NB4 (cell line): ENCODE measurements at regions not wholly inside any gene's neighbourhood (a gene's known extent, or its start where the extent isn't known, plus 50 kb on each side); places are given as distances from the start of the nearest gene placed in this dataset.

ENCODE experiments used
- DNase-seq: peaks from one replicate; pipeline ENCODE4 v3.0.0; 2010; ENCODE audit warnings: low read depth
- H3K4me3 ChIP-seq: one replicate; pipeline ENCODE4 v1.5.1; 2011; ENCODE audit warnings: mild to moderate bottlenecking, low read depth, low read length, moderate library complexity
- MYC ChIP-seq: IDR thresholded peaks from 2 replicates; pipeline ENCODE4 v1.6.1; 2011; ENCODE audit warnings: low read depth, low read length
- POLR2A ChIP-seq: IDR thresholded peaks from 2 replicates; pipeline ENCODE4 v1.6.1; 2011; ENCODE audit warnings: mild to moderate bottlenecking; ENCODE audit not compliant: insufficient read length; ENCODE audit errors: extremely low read depth
- TF ChIP-seq, protein P1 (sequence below): IDR thresholded peaks from 2 replicates; pipeline ENCODE4 v1.6.1; 2011; ENCODE audit warnings: low read depth, low read length
- TF ChIP-seq, protein P2 (sequence below): IDR thresholded peaks from one replicate; pipeline ENCODE4 v1.5.1; 2012; ENCODE audit warnings: low read depth, low read length

DNA sequence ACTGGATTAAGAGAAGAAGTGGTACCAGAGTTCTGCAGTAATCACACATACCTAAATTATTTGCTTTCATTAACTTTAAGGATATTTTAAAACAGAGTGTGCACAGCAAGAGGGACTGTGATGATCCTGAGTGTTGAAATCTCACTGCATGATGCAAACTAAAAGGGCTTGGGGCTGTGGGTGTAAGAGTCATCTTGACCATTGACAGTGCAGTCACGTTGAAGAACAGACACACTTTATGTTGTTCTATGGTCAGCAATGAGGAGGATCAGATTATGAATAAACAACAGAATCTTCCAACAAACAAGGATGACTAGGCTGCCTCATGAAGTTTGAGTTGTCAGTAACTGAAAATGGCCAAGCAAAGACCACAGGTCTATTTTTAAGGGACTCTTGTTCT is 87.2 kb upstream of the GALNT5 start:
- no peak for TF ChIP-seq MYC
- no peak for TF ChIP-seq POLR2A
- TF ChIP-seq, protein P1, sequence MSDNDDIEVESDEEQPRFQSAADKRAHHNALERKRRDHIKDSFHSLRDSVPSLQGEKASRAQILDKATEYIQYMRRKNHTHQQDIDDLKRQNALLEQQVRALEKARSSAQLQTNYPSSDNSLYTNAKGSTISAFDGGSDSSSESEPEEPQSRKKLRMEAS = no peak
- TF ChIP-seq, protein P2, sequence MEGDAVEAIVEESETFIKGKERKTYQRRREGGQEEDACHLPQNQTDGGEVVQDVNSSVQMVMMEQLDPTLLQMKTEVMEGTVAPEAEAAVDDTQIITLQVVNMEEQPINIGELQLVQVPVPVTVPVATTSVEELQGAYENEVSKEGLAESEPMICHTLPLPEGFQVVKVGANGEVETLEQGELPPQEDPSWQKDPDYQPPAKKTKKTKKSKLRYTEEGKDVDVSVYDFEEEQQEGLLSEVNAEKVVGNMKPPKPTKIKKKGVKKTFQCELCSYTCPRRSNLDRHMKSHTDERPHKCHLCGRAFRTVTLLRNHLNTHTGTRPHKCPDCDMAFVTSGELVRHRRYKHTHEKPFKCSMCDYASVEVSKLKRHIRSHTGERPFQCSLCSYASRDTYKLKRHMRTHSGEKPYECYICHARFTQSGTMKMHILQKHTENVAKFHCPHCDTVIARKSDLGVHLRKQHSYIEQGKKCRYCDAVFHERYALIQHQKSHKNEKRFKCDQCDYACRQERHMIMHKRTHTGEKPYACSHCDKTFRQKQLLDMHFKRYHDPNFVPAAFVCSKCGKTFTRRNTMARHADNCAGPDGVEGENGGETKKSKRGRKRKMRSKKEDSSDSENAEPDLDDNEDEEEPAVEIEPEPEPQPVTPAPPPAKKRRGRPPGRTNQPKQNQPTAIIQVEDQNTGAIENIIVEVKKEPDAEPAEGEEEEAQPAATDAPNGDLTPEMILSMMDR = no peak
- no peak for DNase-seq
- H3K4me3 ChIP-seq = no peak overlapping the region

DNA sequence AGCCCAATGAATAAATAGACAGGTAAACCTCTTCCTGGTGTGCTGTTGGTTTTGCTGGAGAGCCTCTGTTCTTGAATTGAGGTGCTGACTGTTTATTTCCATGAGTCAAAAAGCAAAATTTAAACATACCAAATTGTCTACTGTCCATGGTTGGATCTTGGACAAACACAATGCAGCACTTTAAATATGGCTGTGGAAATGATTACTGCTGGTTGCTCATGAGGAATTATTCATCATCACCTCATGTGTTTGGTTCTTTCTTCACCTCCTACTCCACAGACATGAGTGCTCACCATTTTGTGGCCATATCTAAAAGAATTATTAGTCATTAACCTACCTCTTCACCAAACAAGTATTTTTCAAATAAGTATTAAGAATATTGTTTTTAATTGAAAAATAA is 85.3 kb upstream of the GALNT5 start:
- TF ChIP-seq, protein P1 = no peak
- TF ChIP-seq POLR2A = no peak
- TF ChIP-seq, protein P2 = no peak
- no peak for TF ChIP-seq MYC
- H3K4me3 ChIP-seq = no peak overlapping the region
- DNase-seq = no peak

DNA sequence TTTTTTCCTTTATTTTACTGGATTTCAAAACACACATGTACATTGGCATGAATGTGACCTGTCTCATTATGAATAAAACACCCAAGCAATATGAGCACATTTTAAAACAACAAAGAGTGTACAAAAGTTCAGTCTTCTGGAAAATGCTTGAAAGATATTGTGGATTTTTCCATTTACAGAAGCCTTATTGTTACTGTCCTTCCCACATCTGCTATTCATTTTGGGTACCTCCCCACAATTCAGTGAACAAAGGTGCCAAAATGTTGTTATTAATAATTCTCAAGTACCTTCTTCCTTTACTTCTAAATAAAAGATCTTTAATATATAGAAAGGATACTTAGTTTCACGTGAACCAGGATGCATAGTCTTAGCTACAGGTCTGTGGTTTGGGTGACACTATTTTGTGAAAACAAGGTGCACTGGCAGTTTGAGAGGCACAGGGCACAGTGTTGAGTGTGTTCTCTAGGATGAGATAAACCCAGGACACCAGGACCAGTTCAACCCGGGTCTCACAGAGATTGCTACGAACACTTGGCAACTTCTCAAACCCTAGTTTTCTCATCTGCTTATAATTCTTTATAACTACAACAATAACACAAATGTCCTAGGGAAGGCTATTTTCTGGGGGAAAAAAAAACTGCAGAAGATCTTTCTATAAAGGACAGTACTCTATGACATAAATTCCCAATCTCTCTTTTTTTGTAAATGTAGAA is 84.5 kb upstream of the GALNT5 start:
- H3K4me3 ChIP-seq = no peak overlapping the region
- TF ChIP-seq, protein P1 = no peak
- TF ChIP-seq, protein P2 = no peak
- TF ChIP-seq POLR2A (no peak), MYC (no peak)

DNA sequence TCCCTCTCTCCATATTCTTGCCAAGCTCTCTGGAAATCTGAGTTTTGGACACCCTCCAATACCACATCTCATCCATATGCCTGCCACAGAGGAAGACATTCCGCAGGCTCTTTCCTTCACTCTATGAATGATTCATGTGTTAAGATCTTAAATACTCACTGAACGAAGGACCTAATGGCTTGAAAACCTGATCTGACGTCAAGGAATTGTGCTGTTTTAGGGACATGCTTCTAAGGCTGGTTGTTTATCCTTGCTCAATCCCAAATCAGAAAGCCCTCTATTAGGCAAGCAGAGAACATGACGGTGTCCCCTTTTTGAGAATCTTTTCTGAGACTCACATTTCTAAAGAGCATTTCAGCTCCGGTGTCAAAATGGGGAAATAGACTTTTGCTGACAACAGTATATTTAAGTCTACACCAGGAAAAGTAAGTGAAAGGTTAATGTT is 83.7 kb upstream of the GALNT5 start:
- H3K4me3 ChIP-seq = no peak overlapping the region
- DNase-seq = no peak
- TF ChIP-seq, protein P2 = no peak
- no peak for TF ChIP-seq MYC
- TF ChIP-seq, protein P1 = no peak
- TF ChIP-seq POLR2A = no peak

More for the DNA sequence above, 84.5 kb upstream of the GALNT5 start:
- no peak for DNase-seq

DNA sequence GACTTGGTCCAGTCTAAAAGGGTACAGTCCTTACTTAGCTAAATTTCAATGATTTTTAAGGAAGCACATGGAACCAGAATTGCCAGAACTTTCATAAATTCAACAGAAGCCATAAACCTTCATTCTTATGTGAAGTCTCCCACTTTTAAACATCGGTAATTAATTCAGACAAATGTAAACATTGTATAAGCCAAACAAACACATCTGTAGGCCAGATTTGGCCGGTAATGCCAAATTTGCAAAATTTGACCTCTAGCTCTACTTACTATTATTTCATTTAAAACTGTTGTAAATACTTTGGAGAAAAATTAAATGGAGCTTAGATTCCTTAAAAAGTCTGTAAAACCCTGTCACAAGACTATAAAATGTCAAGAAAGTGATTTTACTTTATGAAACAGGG is 83.2 kb upstream of the GALNT5 start:
- no peak for DNase-seq
- H3K4me3 ChIP-seq = no peak overlapping the region
- TF ChIP-seq MYC = no peak
- TF ChIP-seq, protein P1 = no peak

DNA sequence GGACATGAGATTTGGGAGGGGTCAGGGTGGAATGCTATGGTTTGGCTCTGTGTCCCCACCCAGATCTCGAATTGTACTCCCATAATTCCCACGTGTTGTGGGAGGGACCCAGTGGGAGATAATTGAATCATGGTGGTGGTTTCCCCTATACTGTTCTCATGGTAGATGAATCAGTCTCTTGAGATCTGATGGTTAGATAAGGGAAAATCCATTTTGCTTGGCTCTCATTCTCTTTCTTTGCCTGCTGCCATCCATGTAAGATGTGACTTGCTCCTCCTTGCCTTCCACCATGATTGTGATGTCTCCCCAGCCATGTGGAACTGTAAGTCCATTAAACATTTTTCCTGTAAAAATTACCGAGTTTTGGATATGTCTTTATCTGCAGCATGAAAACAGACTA is 80.9 kb upstream of the GALNT5 start:
- no peak for DNase-seq

More for the DNA sequence above, 80.9 kb upstream of the GALNT5 start:
- H3K4me3 ChIP-seq = no peak overlapping the region
- TF ChIP-seq, protein P2 = no peak
- TF ChIP-seq POLR2A (no peak), MYC (no peak)
- TF ChIP-seq, protein P1 = no peak
